GDM1 (cell line): ENCODE measurements at regions not wholly inside any gene's neighbourhood (a gene's known extent, or its start where the extent isn't known, plus 50 kb on each side); places are given as distances from the start of the nearest gene placed in this dataset.
A peak's percentile ranks its signal among the peaks of the same experiment; 100 is the strongest.

Experiments used
- DNase-seq: peaks from one replicate; lab custom pipeline; 2025; lab: John Stamatoyannopoulos, UW

- DNase-seq = no peak
Observed at GRCh38 chr13:33891196-33891742, 73.3 kb downstream of the RFC3 start.

- DNase-seq = no peak
Observed at GRCh38 chr13:33893559-33893958, 75.6 kb downstream of the RFC3 start.

GRCh38 chr13:33904431-33904830 lies 86.5 kb downstream of the RFC3 start:
- DNase-seq = no peak

GRCh38 chr13:33908116-33908515 lies 90.2 kb downstream of the RFC3 start:
- no peak for DNase-seq

- DNase-seq = no peak
Observed at GRCh38 chr13:33910255-33910654, 92.3 kb downstream of the RFC3 start.

- DNase-seq = no peak
Observed at GRCh38 chr13:33911521-33911920, 93.6 kb downstream of the RFC3 start.

- DNase-seq = no peak
Observed at GRCh38 chr13:33913829-33914228, 95.9 kb downstream of the RFC3 start.

- no peak for DNase-seq
Observed at GRCh38 chr13:33917190-33917589, 99.2 kb downstream of the RFC3 start.

- DNase-seq = no peak
Observed at GRCh38 chr13:33918199-33918932, 100.4 kb downstream of the RFC3 start.

- no peak for DNase-seq
Observed at GRCh38 chr13:33919120-33919519, 101.2 kb downstream of the RFC3 start.

GRCh38 chr13:33925563-33925962 lies 107.6 kb downstream of the RFC3 start:
- DNase-seq = no peak

GRCh38 chr13:33927315-33927714 lies 109.4 kb downstream of the RFC3 start:
- no peak for DNase-seq

GRCh38 chr13:33931397-33932311 lies 113.7 kb downstream of the RFC3 start:
- peak; percentile 9 for DNase-seq

- DNase-seq = no peak
Observed at GRCh38 chr13:33932769-33933406, 114.9 kb downstream of the RFC3 start.

- DNase-seq = no peak
Observed at GRCh38 chr13:33933810-33934209, 115.9 kb downstream of the RFC3 start.

GRCh38 chr13:33934343-33934742 lies 116.4 kb downstream of the RFC3 start:
- DNase-seq = no peak

- DNase-seq = no peak
Observed at GRCh38 chr13:33934951-33935371, 117.0 kb downstream of the RFC3 start.

- no peak for DNase-seq
Observed at GRCh38 chr13:33935969-33936368, 118.0 kb downstream of the RFC3 start.

GRCh38 chr13:33937373-33938098 lies 119.6 kb downstream of the RFC3 start:
- no peak for DNase-seq

- DNase-seq = no peak
Observed at GRCh38 chr13:33940256-33940655, 122.3 kb downstream of the RFC3 start.

- DNase-seq = no peak
Observed at GRCh38 chr13:33940898-33941297, 122.9 kb downstream of the RFC3 start.

GRCh38 chr13:33945477-33945876 lies 127.5 kb downstream of the RFC3 start:
- DNase-seq = no peak
